Right cardiac atrium (tissue), 5 donors: ENCODE measurements at regions not wholly inside any gene's neighbourhood (a gene's known extent, or its start where the extent isn't known, plus 50 kb on each side); places are given as distances from the start of the nearest gene placed in this dataset.
A peak's percentile ranks its signal among the peaks of the same experiment; 100 is the strongest.
"Not testable (repeated sequence)": the region's sequence is repeated elsewhere in the genome, so short reads cannot be mapped to it uniquely, and the experiment has no call there.

ENCODE experiments used
- ATAC-seq, 2 donors: fragments of 200-7000 bp; cut with Tn5 transposase; one replicate each; pipeline versions ENCODE4 v1.8.0 to v1.9.1; 2020; ENCODE audit warnings: moderate library complexity in 2 of 2, mild to moderate bottlenecking in 1 of 2
- DNase-seq, 3 donors: peaks; one replicate each; pipeline ENCODE4 v3.0.0-alpha.2; 2020
- H3K27ac ChIP-seq: one replicate; pipeline ENCODE4 v1.5.1; 2013; ENCODE audit warnings: mild to moderate bottlenecking, low read length, control low read depth, moderate library complexity
- H3K27me3 ChIP-seq: one replicate; pipeline ENCODE4 v1.6.1; 2013; ENCODE audit not compliant: control insufficient read depth, insufficient read depth
- H3K4me1 ChIP-seq: one replicate; pipeline ENCODE4 v1.6.1; 2013; ENCODE audit warnings: low read length; ENCODE audit not compliant: control insufficient read depth, insufficient read depth
- H3K4me3 ChIP-seq: one replicate; pipeline ENCODE4 v1.5.1; 2013; ENCODE audit warnings: low read length, control low read depth
- H3K9me3 ChIP-seq: one replicate; pipeline ENCODE4 v1.6.1; 2013; ENCODE audit warnings: low read length; ENCODE audit not compliant: control insufficient read depth
- WGBS: extraction: QIAGEN DNeasy Blood & Tissue Kit; methylation state at CpG from one replicate; pipeline ENCODE4 v1.1.7; 2013; 5-methylcytosine and 5-hydroxymethylcytosine counted together
- intact Hi-C, 4 donors: fragments of 100-400 bp; cut with DNase I; formaldehyde crosslinking; loops; one replicate each; pipeline versions ENCODE4 v1.11.0 to v1.14.0; 2022 to 2023
- donor health status: healthy with polysubstance abuse.
- donor health status: DM: no; HTN: yes; CAD: no.
- donor health status: DM: no; HTN: no; CAD: no.
- donor health status: DM: no; HTN: yes; CAD: no; lungs with severe emphysema.
- donor health status: DM: yes; HTN: yes; CAD: no.

DNA sequence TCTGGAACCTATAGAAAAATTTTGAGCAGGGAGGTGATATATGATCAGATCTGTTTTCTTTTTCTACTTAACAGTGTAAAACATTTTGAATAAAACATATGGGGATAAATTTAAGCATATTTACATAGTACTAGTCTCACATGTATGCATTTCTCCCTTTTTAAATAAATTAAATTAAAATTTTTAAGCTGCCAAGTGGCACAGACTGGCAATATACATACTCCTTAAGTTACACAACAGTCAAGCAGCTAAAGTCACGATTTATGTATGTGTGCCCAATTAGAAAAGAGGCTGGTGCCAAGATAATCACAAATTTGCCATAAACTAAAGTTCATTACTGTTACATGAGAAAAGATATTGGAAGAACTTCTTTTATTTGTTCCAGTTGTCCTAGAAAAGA is 532.0 kb downstream of the RWDD3 start:
- ATAC-seq, result no peak
- Histone ChIP-seq H3K27me3 (no peaks in the 10 kb centered on the region), H3K9me3 (peaks cover 1% of the 10 kb centered on the region), H3K4me1 (peaks cover 2% of the 10 kb centered on the region), H3K4me3 (no peak overlapping the region), H3K27ac (no peak overlapping the region)
- WGBS, result 65% methylated on average over 1 of the region's 1 CpG
- no peak for DNase-seq
- intact Hi-C loops, result no loop called here

DNA sequence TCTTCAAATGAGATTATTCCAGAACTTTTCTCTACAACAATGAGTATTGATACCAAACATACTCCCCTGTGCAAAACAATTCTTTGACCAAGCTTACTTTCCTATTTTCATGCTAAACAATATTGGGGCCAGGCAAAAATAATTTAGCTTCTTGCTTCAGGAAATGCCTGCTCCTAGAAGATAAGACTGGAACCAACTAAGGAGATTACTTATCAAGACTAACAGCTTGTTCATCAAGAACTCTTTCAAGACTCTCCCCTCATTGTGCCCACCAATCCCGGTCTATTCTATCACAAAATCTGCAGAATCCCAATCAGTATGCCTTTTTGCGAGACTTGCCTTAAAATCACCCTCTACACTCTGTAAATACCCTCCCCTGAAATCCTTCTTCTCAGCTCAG is 536.6 kb downstream of the RWDD3 start:
- no peak for DNase-seq
- intact Hi-C loops, result no loop called here
- Histone ChIP-seq H3K4me1 (peaks cover 2% of the 10 kb centered on the region), H3K27ac (no peak overlapping the region), H3K4me3 (no peak overlapping the region), H3K9me3 (no peaks in the 10 kb centered on the region), H3K27me3 (no peaks in the 10 kb centered on the region)
- WGBS, result 37% methylated on average over 2 of the region's 2 CpGs
- no peak for ATAC-seq

GRCh38 chr1:95778217-95778616 is 544.2 kb downstream of the RWDD3 start:
- no peak for DNase-seq
- 91% methylated on average over 2 of the region's 2 CpGs for WGBS
- no peak for ATAC-seq

DNA sequence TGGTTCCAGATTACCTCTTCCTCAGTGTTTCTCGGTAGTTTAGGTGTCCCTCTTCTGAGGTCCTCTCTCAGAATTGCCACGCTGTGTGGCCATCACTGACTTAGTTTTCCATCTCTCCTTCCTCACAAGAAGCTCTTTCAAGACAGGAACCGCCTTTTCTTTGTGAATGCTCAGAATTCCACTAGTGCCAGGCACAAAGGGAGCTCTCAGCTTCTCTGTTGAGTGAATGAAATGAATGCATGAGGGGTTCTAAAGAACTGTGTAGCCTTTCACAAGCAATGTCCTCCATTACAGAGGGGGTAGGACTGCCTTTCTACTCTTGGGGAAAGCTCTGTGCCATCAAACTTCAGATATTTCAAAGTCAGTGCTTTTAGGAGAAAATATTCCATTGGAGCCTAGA is 546.8 kb downstream of the RWDD3 start:
- DNase-seq, result no peak
- intact Hi-C loops, result no loop called here
- no peak for ATAC-seq
- Histone ChIP-seq H3K27ac (no peak overlapping the region), H3K9me3 (no peaks in the 10 kb centered on the region), H3K27me3 (no peaks in the 10 kb centered on the region), H3K4me1 (no peaks in the 10 kb centered on the region), H3K4me3 (no peak overlapping the region)
- WGBS, result 81% methylated on average over 3 of the region's 3 CpGs

More at GRCh38 chr1:95778217-95778616, 544.2 kb downstream of the RWDD3 start:
- H3K27me3 ChIP-seq, result no peaks in the 10 kb centered on the region
- H3K27ac ChIP-seq, result no peak overlapping the region
- H3K4me1 ChIP-seq, result no peaks in the 10 kb centered on the region
- no peak overlapping the region for H3K4me3 ChIP-seq
- no peaks in the 10 kb centered on the region for H3K9me3 ChIP-seq
- intact Hi-C loops, result no loop called here

DNA sequence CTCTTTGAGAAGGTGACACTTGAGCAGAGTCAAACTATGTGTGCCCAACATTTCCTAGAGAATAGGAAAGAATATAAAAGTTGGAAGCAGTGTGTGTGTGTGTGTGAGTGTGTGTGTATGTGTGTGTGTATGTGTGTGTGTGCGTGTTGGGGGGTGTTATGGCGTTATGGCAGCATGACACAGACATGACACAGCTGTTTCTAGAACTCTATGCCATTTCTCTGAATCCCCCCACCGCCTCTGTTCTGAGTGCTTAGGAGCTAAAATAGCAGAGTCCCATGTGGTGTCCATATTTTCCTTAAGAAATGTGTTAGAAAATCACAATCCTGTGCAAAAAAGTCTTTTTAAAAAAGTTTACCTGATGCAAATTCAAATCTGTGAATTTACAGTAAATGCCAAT is 556.1 kb downstream of the RWDD3 start:
- H3K27me3 ChIP-seq, result no peaks in the 10 kb centered on the region
- H3K27ac ChIP-seq, result no peak overlapping the region
- no peak overlapping the region for H3K4me3 ChIP-seq
- DNase-seq (no peak), ATAC-seq (no peak)
- 86% methylated on average over 3 of the region's 3 CpGs for WGBS
- H3K4me1 ChIP-seq, result no peaks in the 10 kb centered on the region
- no peaks in the 10 kb centered on the region for H3K9me3 ChIP-seq
- intact Hi-C loops, result no loop called here

GRCh38 chr1:95793893-95794292 is 559.9 kb downstream of the RWDD3 start:
- intact Hi-C loops, result no loop called here
- DNase-seq (no peak), ATAC-seq (no peak)
- Histone ChIP-seq H3K27me3 (no peaks in the 10 kb centered on the region), H3K4me3 (no peak overlapping the region), H3K27ac (no peak overlapping the region), H3K4me1 (no peaks in the 10 kb centered on the region), H3K9me3 (no peaks in the 10 kb centered on the region)
- WGBS, result 57% methylated on average over 5 of the region's 5 CpGs

- H3K4me1 ChIP-seq, H3K27me3 ChIP-seq, H3K9me3 ChIP-seq, H3K27ac ChIP-seq, H3K4me3 ChIP-seq, intact Hi-C loops, ATAC-seq: not testable (repeated sequence)
- DNase-seq, result peak in 1 of 3 donors; percentile 14
- 89% methylated on average over 2 of the region's 2 CpGs for WGBS
Observed at GRCh38 chr1:95797761-95798160, 563.8 kb downstream of the RWDD3 start.

- DNase-seq, result no peak
Observed at GRCh38 chr1:95806171-95806570, 572.2 kb downstream of the RWDD3 start.

GRCh38 chr1:95809391-95809790 is 575.4 kb downstream of the RWDD3 start:
- ATAC-seq, result no peak
- H3K4me3 ChIP-seq, result no peak overlapping the region
- no peaks in the 10 kb centered on the region for H3K27me3 ChIP-seq

More at GRCh38 chr1:95806171-95806570, 572.2 kb downstream of the RWDD3 start:
- H3K27me3 ChIP-seq, result no peaks in the 10 kb centered on the region
- no peak overlapping the region for H3K4me3 ChIP-seq
- H3K9me3 ChIP-seq, result no peaks in the 10 kb centered on the region
- intact Hi-C loops, result no loop called here
- H3K27ac ChIP-seq, result no peak overlapping the region
- no peak for ATAC-seq
- no peaks in the 10 kb centered on the region for H3K4me1 ChIP-seq

GRCh38 chr1:95815511-95815910 is 581.5 kb downstream of the RWDD3 start:
- intact Hi-C loops, result no loop called here
- H3K27ac ChIP-seq, result no peak overlapping the region
- H3K9me3 ChIP-seq, result no peaks in the 10 kb centered on the region
- ATAC-seq (no peak), DNase-seq (no peak)
- H3K4me1 ChIP-seq, result no peaks in the 10 kb centered on the region
- 59% methylated on average over 2 of the region's 2 CpGs for WGBS
- H3K4me3 ChIP-seq, result no peak overlapping the region
- no peaks in the 10 kb centered on the region for H3K27me3 ChIP-seq

More at GRCh38 chr1:95809391-95809790, 575.4 kb downstream of the RWDD3 start:
- intact Hi-C loops, result no loop called here
- H3K27ac ChIP-seq, result no peak overlapping the region
- WGBS, result 65% methylated on average over 1 of the region's 1 CpG
- H3K9me3 ChIP-seq, result no peaks in the 10 kb centered on the region
- H3K4me1 ChIP-seq, result no peaks in the 10 kb centered on the region
- DNase-seq, result no peak

GRCh38 chr1:95829556-95829955 is 595.5 kb downstream of the RWDD3 start:
- intact Hi-C loops, result no loop called here
- Histone ChIP-seq H3K9me3 (no peaks in the 10 kb centered on the region), H3K4me3 (no peak overlapping the region), H3K27ac (no peak overlapping the region), H3K27me3 (no peaks in the 10 kb centered on the region), H3K4me1 (no peaks in the 10 kb centered on the region)
- WGBS, result 92% methylated on average over 1 of the region's 1 CpG
- ATAC-seq, result no peak
- no peak for DNase-seq

DNA sequence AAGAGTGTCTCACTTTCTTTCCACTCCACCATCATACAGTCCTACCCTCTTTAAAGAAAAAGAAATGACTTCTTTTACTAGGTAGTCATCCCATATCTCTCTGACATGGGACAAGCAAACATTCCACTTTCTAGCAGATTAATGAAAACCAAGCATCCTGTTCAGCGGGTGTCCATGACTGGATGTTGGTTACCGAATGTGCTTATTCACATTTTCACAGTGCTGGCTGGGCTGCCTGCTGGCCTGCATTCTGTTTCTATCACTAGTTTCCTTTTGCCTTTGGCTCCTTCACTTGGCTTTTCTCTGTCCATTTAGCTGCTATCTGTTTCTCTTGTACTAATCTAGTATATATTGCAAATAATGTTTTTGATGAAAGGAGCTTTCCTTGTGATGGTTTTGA is 598.4 kb downstream of the RWDD3 start:
- WGBS, result 44% methylated on average over 2 of the region's 2 CpGs
- Histone ChIP-seq H3K4me3 (no peak overlapping the region), H3K27me3 (no peaks in the 10 kb centered on the region), H3K9me3 (no peaks in the 10 kb centered on the region), H3K27ac (no peak overlapping the region), H3K4me1 (no peaks in the 10 kb centered on the region)
- peak in 1 of 3 donors; percentile 46 for DNase-seq
- intact Hi-C loops, result no loop called here
- ATAC-seq, result peak in 1 of 2 donors; percentile 75
